CD4-positive, alpha-beta T cell treated with Interleukin-6 for 4 hours (primary cell): ENCODE measurements at regions not wholly inside any gene's neighbourhood (a gene's known extent, or its start where the extent isn't known, plus 50 kb on each side); places are given as distances from the start of the nearest gene placed in this dataset.
"Not testable (repeated sequence)": the region's sequence is repeated elsewhere in the genome, so short reads cannot be mapped to it uniquely, and the experiment has no call there.

Source experiments
- DNase-seq: peaks from one replicate; pipeline ENCODE4 v3.0.0-alpha.2; 2020; ENCODE audit warnings: mixed read lengths

DNA sequence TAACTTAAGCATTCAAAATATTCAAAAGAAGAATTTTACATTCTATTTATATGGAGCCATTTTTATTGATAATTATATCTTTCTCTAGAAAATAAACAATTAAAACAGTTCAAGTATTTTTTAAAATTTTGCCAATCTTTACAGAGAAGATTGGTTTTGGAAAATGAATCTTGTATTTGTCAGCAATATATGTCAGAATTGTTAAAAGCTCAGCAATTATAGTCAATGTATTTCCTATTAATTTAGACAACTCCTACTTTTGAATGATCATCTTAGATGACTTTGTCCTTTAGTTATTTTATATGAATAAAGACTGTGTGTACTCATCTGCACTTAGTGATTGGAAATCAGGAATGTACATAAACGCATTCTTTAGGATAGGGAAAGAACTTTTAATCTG lies 223.9 kb upstream of the MAD2L1 start:
- no peak for DNase-seq

DNA sequence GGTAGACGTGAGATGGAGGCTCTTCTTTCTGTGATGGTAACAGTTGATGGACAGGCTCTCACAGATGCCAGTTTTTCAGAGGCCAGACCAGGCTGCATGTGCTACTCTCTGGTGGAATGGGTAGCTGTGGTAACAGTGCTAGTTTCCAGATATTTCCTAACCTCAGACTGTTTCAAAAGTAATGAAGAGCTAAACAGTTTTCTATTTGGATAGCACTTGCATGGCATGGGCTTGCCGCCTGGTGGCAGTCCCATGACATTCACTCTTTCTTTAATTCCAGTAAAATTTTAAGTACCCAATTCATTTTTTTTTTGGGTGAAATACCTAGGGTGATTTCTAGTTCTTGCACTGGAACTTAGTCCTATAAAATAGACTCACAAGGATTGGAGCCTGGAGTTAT lies 220.2 kb upstream of the MAD2L1 start:
- no peak for DNase-seq

GRCh38 chr4:120281581-120281980 lies 214.9 kb upstream of the MAD2L1 start:
- no peak for DNase-seq

- DNase-seq: no peak
Observed at GRCh38 chr4:120277391-120277790, 210.7 kb upstream of the MAD2L1 start.

GRCh38 chr4:120266602-120267001 lies 200.0 kb upstream of the MAD2L1 start:
- no peak for DNase-seq

- no peak for DNase-seq
Observed at GRCh38 chr4:120263618-120264017, 197.0 kb upstream of the MAD2L1 start.

DNA sequence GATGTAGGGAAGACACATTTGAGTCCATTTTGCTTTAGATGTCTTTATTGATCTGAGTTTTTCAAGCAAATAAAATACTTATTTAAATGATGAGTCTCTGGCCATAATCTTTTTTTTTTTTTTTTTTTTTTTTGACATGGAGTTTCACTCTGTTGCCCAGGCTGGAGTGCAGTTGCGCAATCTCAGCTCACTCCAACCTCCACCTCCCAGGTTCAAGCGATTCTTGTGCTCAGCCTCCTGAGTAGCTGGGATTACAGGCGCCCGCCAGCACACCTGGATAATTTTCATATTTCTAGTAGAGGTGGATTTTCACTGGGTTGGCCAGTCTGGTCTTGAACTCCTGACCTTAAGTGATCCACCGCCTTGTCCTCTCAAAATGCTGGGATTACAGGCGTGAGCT lies 194.5 kb upstream of the MAD2L1 start:
- DNase-seq: no peak

DNA sequence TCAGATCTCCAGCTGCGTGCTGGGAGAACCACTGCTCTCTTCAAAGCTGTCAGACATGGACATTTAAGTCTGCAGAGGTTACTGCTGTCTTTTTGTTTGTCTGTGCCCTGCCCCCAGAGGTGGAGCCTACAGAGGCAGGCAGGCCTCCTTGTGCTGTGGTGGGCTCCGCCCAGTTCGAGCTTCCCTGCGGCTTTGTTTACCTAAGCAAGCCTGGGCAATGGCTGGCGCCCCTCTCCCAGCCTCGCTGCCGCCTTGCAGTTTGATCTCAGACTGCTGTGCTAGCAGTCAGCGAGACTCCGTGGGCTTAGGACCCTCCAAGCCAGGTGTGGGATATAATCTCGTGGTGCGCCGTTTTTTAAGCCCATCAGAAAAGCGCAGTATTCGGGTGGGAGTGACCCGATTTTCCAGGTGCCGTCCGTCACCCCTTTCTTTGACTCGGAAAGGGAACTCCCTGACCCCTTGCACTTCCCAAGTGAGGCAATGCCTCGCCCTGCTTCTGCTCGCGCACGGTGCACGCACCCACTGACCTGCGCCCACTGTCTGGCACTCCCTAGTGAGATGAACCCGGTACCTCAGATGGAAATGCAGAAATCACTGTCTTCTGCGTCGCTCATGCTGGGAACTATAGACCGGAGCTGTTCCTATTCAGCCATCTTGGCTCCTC lies 189.6 kb upstream of the MAD2L1 start:
- DNase-seq: not testable (repeated sequence)

- DNase-seq: no peak
Observed at GRCh38 chr4:120238277-120238973, 171.8 kb upstream of the MAD2L1 start.

GRCh38 chr4:120236873-120237272 lies 170.2 kb upstream of the MAD2L1 start:
- DNase-seq: no peak

DNA sequence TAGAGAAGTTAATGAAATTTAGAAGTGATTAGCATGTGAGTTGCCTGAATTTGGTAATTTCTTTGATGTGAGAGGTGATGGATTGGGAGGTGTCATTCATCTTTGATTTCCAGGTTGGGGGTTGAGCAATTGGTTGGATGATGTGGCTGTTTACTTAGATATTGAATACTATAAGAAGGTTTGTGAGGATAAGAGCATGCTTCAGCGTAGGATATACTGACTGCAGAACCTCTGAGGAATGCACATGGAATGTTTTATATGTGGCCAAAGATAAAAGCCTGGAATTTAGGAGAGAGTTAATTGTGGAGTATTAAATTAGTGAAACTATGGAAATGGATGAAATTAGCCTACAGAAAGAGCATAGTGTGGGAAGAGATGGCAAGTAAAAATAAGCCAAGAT lies 165.4 kb upstream of the MAD2L1 start:
- DNase-seq: no peak

DNA sequence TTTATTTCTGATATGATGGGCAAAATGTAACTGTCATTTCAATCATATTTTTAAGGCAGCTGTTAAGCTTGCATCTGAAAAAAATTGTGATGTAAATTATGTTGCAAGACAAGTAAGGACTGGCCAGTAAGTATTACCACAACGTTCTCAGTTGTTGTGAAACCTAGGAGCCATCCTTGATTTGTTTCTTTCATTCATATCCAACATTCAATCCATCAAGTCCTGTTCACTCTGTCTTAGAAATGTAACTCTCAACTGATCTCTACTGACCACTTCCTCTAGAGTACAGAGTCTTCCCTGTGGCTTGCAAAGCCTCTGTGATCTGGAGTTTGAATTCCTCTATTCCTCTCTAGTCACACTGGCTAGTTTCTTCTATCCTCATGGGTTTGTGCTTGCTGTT lies 161.4 kb upstream of the MAD2L1 start:
- DNase-seq: no peak

DNA sequence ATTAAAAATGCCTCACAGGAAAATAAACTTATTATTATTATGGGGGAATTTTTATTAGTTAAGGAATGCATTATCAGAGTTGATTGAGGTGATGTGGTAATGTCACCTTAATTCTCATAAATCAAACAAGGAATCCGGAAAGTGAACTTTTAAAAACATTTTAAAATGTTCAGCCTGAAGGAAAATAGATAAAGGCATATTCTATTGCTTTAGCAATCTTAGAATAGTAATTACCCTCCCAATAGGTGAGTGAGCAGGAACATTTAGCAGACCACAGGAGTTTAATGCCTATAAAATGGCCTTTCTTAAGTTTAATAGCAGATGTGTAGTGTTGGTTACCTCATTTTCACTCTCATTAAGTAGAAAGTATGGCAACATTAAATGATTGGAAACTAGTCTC lies 160.9 kb upstream of the MAD2L1 start:
- DNase-seq: no peak

GRCh38 chr4:120225527-120225926 lies 158.9 kb upstream of the MAD2L1 start:
- no peak for DNase-seq

DNA sequence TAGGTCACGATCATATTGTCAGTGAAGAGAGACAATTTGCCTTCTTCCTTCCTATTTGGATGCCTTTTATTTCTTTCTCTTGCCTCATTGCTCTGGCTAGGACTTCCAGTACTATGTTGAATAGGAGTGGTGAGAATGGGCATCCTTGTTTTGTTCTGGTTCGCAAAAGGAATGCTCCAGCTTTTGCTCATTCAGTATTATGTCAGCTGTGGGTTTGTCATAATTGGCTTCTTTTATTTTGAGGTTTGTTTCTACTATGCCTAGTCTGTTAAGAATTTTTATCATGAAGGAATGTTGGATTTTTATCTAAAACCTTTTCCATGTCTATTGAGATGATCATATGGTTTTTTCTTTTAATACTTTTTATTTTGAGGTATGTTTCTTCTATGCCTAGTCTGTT lies 152.3 kb upstream of the MAD2L1 start:
- no peak for DNase-seq

- DNase-seq: no peak
Observed at GRCh38 chr4:120215350-120215749, 148.7 kb upstream of the MAD2L1 start.

DNA sequence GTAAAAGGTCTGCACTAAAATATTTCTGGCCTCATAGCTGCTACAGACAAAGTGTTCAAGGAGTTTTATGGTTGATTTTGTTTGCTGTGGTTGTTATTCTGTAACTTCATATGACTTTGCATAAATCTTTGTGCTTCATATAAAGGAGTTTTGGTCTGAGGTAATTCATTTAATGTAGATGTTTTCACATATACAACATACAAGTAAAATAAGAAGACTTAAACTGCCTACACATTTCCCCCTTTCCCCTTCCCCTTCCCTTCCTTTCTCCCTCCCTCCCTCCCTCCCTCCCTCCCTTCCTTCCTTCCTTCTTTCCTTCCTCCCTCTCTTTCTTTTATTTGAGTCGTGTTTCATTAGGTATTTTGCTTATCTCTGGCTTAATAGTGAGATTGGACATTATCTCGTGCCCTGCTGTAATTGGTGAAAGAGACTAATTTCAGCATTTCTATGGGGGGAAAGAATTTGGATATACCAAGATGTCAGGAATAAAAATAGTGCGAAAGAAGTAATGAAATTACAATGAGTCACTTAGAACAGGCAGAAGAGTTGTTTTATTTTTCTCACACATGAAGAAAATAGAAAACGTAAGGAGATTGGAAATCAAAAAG lies 144.9 kb upstream of the MAD2L1 start:
- DNase-seq: no peak

DNA sequence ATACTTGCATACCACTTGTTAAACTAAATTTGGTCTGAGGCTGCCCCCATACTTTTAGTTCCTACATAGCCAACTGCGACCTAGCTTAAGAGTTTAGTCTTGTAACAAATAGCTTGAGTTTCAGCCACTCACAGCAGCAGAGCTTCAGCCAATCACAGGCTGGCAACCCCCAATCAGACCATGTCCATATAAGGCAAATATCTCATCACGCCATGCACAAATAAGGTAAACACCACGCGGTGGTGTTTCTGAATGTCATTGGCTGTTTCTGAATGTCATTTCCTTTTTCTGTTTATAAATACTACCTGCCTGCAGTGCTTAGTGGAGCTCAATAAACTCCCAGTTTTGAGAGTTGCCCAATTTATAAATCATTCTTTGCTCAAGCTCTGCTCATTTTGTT lies 143.1 kb upstream of the MAD2L1 start:
- DNase-seq: no peak

GRCh38 chr4:120207021-120207420 lies 140.4 kb upstream of the MAD2L1 start:
- no peak for DNase-seq

- DNase-seq: no peak
Observed at GRCh38 chr4:120202222-120202621, 135.6 kb upstream of the MAD2L1 start.

GRCh38 chr4:120200573-120201110 lies 134.0 kb upstream of the MAD2L1 start:
- not testable (repeated sequence) for DNase-seq

DNA sequence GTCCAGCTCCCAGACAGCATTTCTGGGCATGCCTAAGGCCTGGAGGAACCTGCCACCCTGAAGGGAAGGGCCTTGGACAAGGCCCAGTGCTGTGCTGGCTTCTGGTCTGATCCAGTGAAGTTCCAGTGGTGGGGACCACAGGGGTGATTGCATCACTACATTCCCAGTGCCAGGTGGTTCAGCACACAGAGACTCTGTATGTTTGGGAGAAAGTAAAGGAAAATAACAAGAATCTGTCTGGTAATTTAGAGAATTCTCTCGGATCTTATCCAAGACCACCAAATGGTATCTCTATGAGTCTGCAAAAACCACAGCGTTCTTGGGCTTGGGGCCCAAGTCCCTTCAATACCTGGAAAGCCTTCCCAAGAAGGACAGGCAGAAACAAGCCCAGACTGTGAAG lies 131.8 kb upstream of the MAD2L1 start:
- no peak for DNase-seq

DNA sequence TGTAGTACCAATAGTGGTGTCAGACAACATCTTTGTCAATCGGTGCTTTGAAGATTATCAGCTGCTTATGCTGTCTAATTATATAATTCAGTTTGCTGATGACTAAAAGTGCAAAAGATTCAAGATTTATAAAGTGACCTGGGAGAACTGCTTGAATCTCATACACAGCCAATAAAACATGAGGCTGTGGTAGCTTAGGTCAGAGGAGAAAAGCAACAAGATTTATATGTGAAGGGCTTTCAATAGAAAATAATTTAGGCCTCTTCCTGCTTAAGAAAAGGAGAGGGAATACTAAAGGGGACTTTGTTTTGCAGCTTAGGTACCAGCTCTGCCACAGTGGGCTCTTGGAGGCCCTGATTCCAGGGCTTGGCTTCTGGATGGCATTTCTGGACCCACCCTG lies 111.0 kb upstream of the MAD2L1 start:
- DNase-seq: no peak

GRCh38 chr4:120175272-120175671 lies 108.6 kb upstream of the MAD2L1 start:
- no peak for DNase-seq
